Stomach (tissue), 8 donors: ENCODE measurements at regions not wholly inside any gene's neighbourhood (a gene's known extent, or its start where the extent isn't known, plus 50 kb on each side); places are given as distances from the start of the nearest gene placed in this dataset.
A peak's percentile ranks its signal among the peaks of the same experiment; 100 is the strongest.

Experiments
- DNase-seq, 2 donors: peaks; one replicate each; pipeline versions ENCODE4 v3.0.0 to v3.0.0-alpha.2; 2013 to 2019
- H3K27ac ChIP-seq, 5 donors: fragments of 200-600 bp in 4 of 5; sonication (generic) in 4 of 5; one replicate each; pipeline ENCODE4 v1.5.1; 2013 to 2019; ENCODE audit warnings: mild to moderate bottlenecking in 1 of 5, moderate library complexity in 1 of 5
- H3K27me3 ChIP-seq, 3 donors: fragments of 200-600 bp; sonication (generic); one replicate each; pipeline ENCODE4 v1.5.1; 2017 to 2019; ENCODE audit warnings: mixed run types in 1 of 3
- H3K36me3 ChIP-seq, 4 donors: fragments of 200-600 bp; sonication (generic); 1 replicate in 3 of 4; 2 replicates in 1 of 4; pipeline ENCODE4 v1.5.1; 2016 to 2019
- H3K4me1 ChIP-seq, 4 donors: fragments of 200-600 bp; sonication (generic); one replicate each; pipeline ENCODE4 v1.5.1; 2016 to 2019
- H3K4me3 ChIP-seq, 4 donors: fragments of 200-600 bp; sonication (generic) in 3 of 4; one replicate each; pipeline ENCODE4 v1.5.1; 2016 to 2019; ENCODE audit warnings: mild to moderate bottlenecking in 1 of 4
- H3K9me3 ChIP-seq, 4 donors: fragments of 200-600 bp; sonication (generic); one replicate each; pipeline ENCODE4 v1.5.1; 2016 to 2019
- CTCF ChIP-seq, 7 experiments: fragments of 450-650 bp in 4 of 7; fragments of 200-600 bp in 3 of 7; sonication (generic) in 3 of 7; IDR thresholded peaks; one replicate each; pipeline ENCODE4 v1.5.1; 2016 to 2019; ENCODE audit warnings: antibody characterized with exemption in 7 of 7, control low read depth in 2 of 7, mild to moderate bottlenecking in 1 of 7
- EP300 ChIP-seq: sonication (generic); formaldehyde crosslinking; IDR thresholded peaks from one replicate; pipeline ENCODE4 v1.6.1; 2017; ENCODE audit warnings: antibody characterized with exemption
- POLR2A ChIP-seq, 4 donors: fragments of 450-650 bp; IDR thresholded peaks; one replicate each; pipeline ENCODE4 v1.6.1; 2016; ENCODE audit warnings: antibody characterized with exemption in 4 of 4, control low read depth in 2 of 4, mild to moderate bottlenecking in 1 of 4, moderate library complexity in 1 of 4
- POLR2AphosphoS5 ChIP-seq, 3 donors: sonication (generic); formaldehyde crosslinking; IDR thresholded peaks; one replicate each; pipeline ENCODE4 v1.6.1; 2016; ENCODE audit warnings: antibody characterized with exemption in 3 of 3
- WGBS, 5 donors: extraction: QIAGEN DNeasy Blood & Tissue Kit in 3 of 5; methylation state at CpG; one replicate each; pipeline versions ENCODE4 v1.1.5 to v1.1.7; 2013 to 2018; 5-methylcytosine and 5-hydroxymethylcytosine counted together
- intact Hi-C: fragments of 100-400 bp; cut with DNase I; formaldehyde crosslinking; loops from one replicate; pipeline ENCODE4 v1.15.1; 2023; ENCODE audit warnings: low total_unique reads
- donor health status: healthy with polysubstance abuse.
- donor health status: Bipolar disorder and iron deficiency.
- donor health status: healthy.

GRCh38 chr7:128165927-128166420 is 75.1 kb upstream of the LEP start:
- peaks cover 14 to 98% (median 55%) of the 10 kb centered on the region in 3 donors for H3K27me3 ChIP-seq
- WGBS, 5 donors: 20 to 45% (median 28%) methylated on average over 12 to 14 of the region's 14 CpGs
- no peaks in the 10 kb centered on the region for H3K36me3 ChIP-seq

GRCh38 chr7:128166603-128167041 is 74.5 kb upstream of the LEP start:
- peaks cover 21 to 29% (median 26%) of the 10 kb centered on the region in 4 donors for H3K4me1 ChIP-seq
- intact Hi-C loops: no loop called here
- TF ChIP-seq EP300 (no peak), POLR2AphosphoS5 (IDR thresholded peaks at IDR 0.05) (no peak), POLR2A (IDR thresholded peaks at IDR 0.05) (no peak), CTCF (IDR thresholded peaks at IDR 0.05) (no peak)
- 0 to 2% (median 2%) methylated on average over 5 to 44 of the region's 44 CpGs for WGBS, 5 donors
- no peaks in the 10 kb centered on the region for H3K36me3 ChIP-seq
- peak overlapping the region in 1 of 5 donors; percentile 22 for H3K27ac ChIP-seq
- peak in 1 of 2 donors; percentile 53 for DNase-seq
- H3K9me3 ChIP-seq: no peaks in the 10 kb centered on the region
- peak overlapping the region; percentile 39 to 65 (median 44) for H3K4me3 ChIP-seq
- peaks cover 14 to 100% (median 55%) of the 10 kb centered on the region in 3 donors for H3K27me3 ChIP-seq

More at GRCh38 chr7:128165927-128166420, 75.1 kb upstream of the LEP start:
- Histone ChIP-seq H3K4me1 (peaks cover 21 to 29% (median 26%) of the 10 kb centered on the region in 4 donors), H3K4me3 (peak overlapping the region in 2 of 4 donors; percentile 44 to 65), H3K9me3 (no peaks in the 10 kb centered on the region), H3K27ac (no peak overlapping the region)
- TF ChIP-seq CTCF (IDR thresholded peaks at IDR 0.05) (no peak), POLR2A (IDR thresholded peaks at IDR 0.05) (no peak), EP300 (no peak), POLR2AphosphoS5 (IDR thresholded peaks at IDR 0.05) (no peak)
- no peak for DNase-seq
- intact Hi-C loops: no loop called here

GRCh38 chr7:128167042-128167701 is 73.9 kb upstream of the LEP start:
- intact Hi-C loops: no loop called here
- TF ChIP-seq EP300 (no peak), CTCF (IDR thresholded peaks at IDR 0.05) (no peak), POLR2A (IDR thresholded peaks at IDR 0.05) (no peak), POLR2AphosphoS5 (IDR thresholded peaks at IDR 0.05) (no peak)
- Histone ChIP-seq H3K36me3 (no peaks in the 10 kb centered on the region), H3K9me3 (no peaks in the 10 kb centered on the region), H3K4me1 (peaks cover 21 to 29% (median 26%) of the 10 kb centered on the region in 4 donors), H3K27ac (peak overlapping the region in 1 of 5 donors; percentile 22), H3K27me3 (peaks cover 14 to 100% (median 55%) of the 10 kb centered on the region in 3 donors), H3K4me3 (peak overlapping the region; percentile 39 to 65 (median 44))
- WGBS, 5 donors: 0 to 2% (median 1%) methylated on average over 15 to 59 of the region's 59 CpGs; no CpG with 5 or more reads in 1 of the 5 donors
- peak; percentile 28 to 91 for DNase-seq

GRCh38 chr7:128167791-128168666 is 73.0 kb upstream of the LEP start:
- peak in 1 of 2 donors; percentile 28 for DNase-seq
- Histone ChIP-seq H3K27ac (no peak overlapping the region), H3K36me3 (no peaks in the 10 kb centered on the region), H3K4me1 (peaks cover 21 to 29% (median 26%) of the 10 kb centered on the region in 4 donors), H3K4me3 (peak overlapping the region; percentile 39 to 65 (median 44)), H3K9me3 (no peaks in the 10 kb centered on the region), H3K27me3 (peaks cover 14 to 93% (median 55%) of the 10 kb centered on the region in 3 donors)
- intact Hi-C loops: no loop called here
- WGBS, 5 donors: 5 to 12% (median 7%) methylated on average over 32 to 59 of the region's 59 CpGs
- TF ChIP-seq CTCF (IDR thresholded peaks at IDR 0.05) (no peak), POLR2AphosphoS5 (IDR thresholded peaks at IDR 0.05) (no peak)
